Glutamatergic neuron (in vitro differentiated cells): ENCODE measurements at regions not wholly inside any gene's neighbourhood (a gene's known extent, or its start where the extent isn't known, plus 50 kb on each side); places are given as distances from the start of the nearest gene placed in this dataset.

Experiments
- DNase-seq: peaks from one replicate; pipeline ENCODE4 v3.0.0; 2022
- H3K27ac Mint-ChIP-seq: one replicate; pipeline ENCODE4 v1.8.0; 2020; ENCODE audit warnings: mild to moderate bottlenecking, mixed read lengths, inconsistent platforms; ENCODE audit not compliant: unreplicated experiment
- H3K27me3 Mint-ChIP-seq: one replicate; pipeline ENCODE4 v1.8.0; 2020; ENCODE audit warnings: mild to moderate bottlenecking, moderate library complexity, mixed read lengths, inconsistent platforms; ENCODE audit not compliant: unreplicated experiment
- H3K36me3 Mint-ChIP-seq: one replicate; pipeline ENCODE4 v1.8.0; 2020; ENCODE audit warnings: mild to moderate bottlenecking, mixed read lengths, inconsistent platforms; ENCODE audit not compliant: unreplicated experiment
- H3K4me1 Mint-ChIP-seq: one replicate; pipeline ENCODE4 v1.8.0; 2020; ENCODE audit warnings: mild to moderate bottlenecking, low read depth, mixed read lengths, inconsistent platforms; ENCODE audit not compliant: unreplicated experiment
- H3K4me3 Mint-ChIP-seq: one replicate; pipeline ENCODE4 v1.8.0; 2020; ENCODE audit warnings: mild to moderate bottlenecking, mixed read lengths, inconsistent platforms; ENCODE audit not compliant: unreplicated experiment
- H3K9me3 Mint-ChIP-seq: one replicate; pipeline ENCODE4 v1.8.0; 2020; ENCODE audit warnings: mild to moderate bottlenecking, moderate library complexity, mixed read lengths, inconsistent platforms; ENCODE audit not compliant: unreplicated experiment
- CTCF ChIP-seq: fragments of 200-600 bp; sonication (generic); IDR thresholded peaks from one replicate; pipeline ENCODE4 v1.5.0; 2021; ENCODE audit not compliant: partially characterized antibody, unreplicated experiment

DNA sequence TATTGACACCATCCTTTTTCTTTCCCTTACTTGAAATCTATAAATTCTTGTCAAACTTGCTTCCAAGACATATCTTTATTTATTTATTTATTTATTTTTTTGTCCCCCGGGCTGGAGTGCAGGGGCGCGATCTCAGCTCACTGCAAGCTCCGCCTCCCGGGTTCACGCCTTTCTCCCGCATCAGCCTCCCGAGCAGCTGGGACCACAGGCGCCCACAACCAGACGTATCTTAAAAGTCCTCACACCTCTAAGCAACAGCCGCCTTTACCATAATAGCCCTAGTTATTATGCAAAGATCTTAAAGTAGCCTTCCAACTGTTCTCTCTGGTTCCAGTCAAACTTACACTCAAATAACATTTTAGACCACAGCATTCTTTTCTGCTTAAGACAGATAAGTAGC is 657.0 kb upstream of the B3GAT1 start:
- H3K4me3 Mint-ChIP-seq, result no peak overlapping the region
- no peak for TF ChIP-seq CTCF
- H3K9me3 Mint-ChIP-seq, result peaks cover 6% of the 10 kb centered on the region
- no peak for DNase-seq
- no peak overlapping the region for H3K27ac Mint-ChIP-seq
- no peaks in the 10 kb centered on the region for H3K36me3 Mint-ChIP-seq
- peaks cover 11% of the 10 kb centered on the region for H3K4me1 Mint-ChIP-seq
- H3K27me3 Mint-ChIP-seq, result peaks cover 6% of the 10 kb centered on the region

DNA sequence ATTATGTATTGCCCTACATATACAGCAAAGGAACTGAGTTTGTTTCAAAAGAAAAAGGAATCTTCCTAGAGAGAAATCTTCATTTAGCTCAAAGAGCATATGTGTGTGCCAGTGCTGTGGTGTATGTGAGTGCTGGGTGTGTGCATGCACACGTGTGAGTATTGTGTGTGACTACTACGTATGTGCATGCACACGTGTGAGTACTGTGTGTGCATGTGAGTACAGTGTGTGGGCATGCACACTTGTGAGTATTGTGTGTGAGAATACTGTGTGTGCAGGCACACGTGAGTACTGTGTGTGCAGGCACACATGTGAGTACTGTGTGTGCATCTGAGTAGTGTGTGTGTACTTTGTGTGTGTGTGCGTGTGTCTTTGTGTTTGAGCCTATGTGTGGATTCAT is 651.0 kb upstream of the B3GAT1 start:
- Mint-ChIP-seq H3K4me3 (no peak overlapping the region), H3K9me3 (no peaks in the 10 kb centered on the region), H3K27me3 (no peaks in the 10 kb centered on the region), H3K4me1 (peaks cover 2% of the 10 kb centered on the region), H3K27ac (no peak overlapping the region), H3K36me3 (no peaks in the 10 kb centered on the region)
- TF ChIP-seq CTCF, result no peak
- DNase-seq, result no peak

- Mint-ChIP-seq H3K4me1 (no peaks in the 10 kb centered on the region), H3K36me3 (no peaks in the 10 kb centered on the region), H3K9me3 (no peaks in the 10 kb centered on the region), H3K27me3 (no peaks in the 10 kb centered on the region), H3K27ac (no peak overlapping the region), H3K4me3 (no peak overlapping the region)
- no peak for TF ChIP-seq CTCF
- DNase-seq, result no peak
Measured at GRCh38 chr11:135061166-135061565, 649.1 kb upstream of the B3GAT1 start.

DNA sequence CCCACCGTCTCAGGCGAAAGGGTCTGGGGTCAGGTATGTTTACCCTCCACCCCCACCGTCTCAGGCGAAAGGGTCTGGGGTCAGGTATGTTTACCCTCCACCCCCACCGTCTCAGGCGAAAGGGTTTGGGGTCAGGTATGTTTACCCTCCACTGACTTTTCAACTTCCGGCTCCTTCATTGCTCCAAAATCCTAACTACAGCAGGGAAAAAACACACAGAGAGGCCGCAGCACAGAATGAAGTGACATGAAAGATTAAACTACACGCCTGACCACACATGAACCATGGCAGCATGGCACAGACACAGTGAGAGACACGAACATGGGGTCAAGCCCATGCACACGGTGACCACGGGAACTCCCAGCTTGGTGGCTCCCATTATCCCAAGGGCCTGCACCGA is 634.9 kb upstream of the B3GAT1 start:
- TF ChIP-seq CTCF, result no peak
- peaks cover 7% of the 10 kb centered on the region for H3K9me3 Mint-ChIP-seq
- no peak overlapping the region for H3K4me3 Mint-ChIP-seq
- peaks cover 4% of the 10 kb centered on the region for H3K27me3 Mint-ChIP-seq
- no peak for DNase-seq
- peaks cover 9% of the 10 kb centered on the region for H3K36me3 Mint-ChIP-seq
- H3K27ac Mint-ChIP-seq, result no peak overlapping the region
- H3K4me1 Mint-ChIP-seq, result peaks cover 15% of the 10 kb centered on the region

DNA sequence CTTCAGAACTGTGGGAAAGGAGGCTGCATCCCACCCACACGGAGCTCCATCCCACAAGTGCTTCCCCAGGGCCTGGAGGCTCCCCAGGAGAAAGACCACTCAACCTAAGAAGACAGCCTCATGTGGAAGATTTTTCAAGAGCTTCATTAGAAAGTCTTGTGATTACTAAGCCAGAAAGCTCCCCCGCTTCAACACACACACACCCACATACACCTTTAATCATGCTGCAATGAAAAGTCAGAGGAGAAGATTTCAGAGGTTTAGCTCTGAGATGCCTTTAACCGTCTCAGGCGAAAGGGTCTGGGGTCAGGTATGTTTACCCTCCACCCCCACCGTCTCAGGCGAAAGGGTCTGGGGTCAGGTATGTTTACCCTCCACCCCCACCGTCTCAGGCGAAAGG is 634.5 kb upstream of the B3GAT1 start:
- Mint-ChIP-seq H3K27ac (no peak overlapping the region), H3K9me3 (peaks cover 4% of the 10 kb centered on the region), H3K27me3 (peaks cover 4% of the 10 kb centered on the region), H3K36me3 (peaks cover 5% of the 10 kb centered on the region), H3K4me3 (no peak overlapping the region), H3K4me1 (peaks cover 15% of the 10 kb centered on the region)
- no peak for TF ChIP-seq CTCF
- no peak for DNase-seq
